Loucy (cell line): ENCODE measurements at regions not wholly inside any gene's neighbourhood (a gene's known extent, or its start where the extent isn't known, plus 50 kb on each side); places are given as distances from the start of the nearest gene placed in this dataset.

Source experiments
- H2AFZ ChIP-seq: fragments of 200-600 bp; sonication (generic); 2 replicates; pipeline ENCODE4 v1.6.0; 2016; ENCODE audit warnings: antibody characterized with exemption, mild to moderate bottlenecking, low read length, moderate library complexity
- H3F3A ChIP-seq: fragments of 200-600 bp; 2 replicates; pipeline ENCODE4 v1.6.0; 2016; ENCODE audit warnings: antibody characterized with exemption, low read depth, mild to moderate bottlenecking
- H3K27me3 ChIP-seq: fragments of 200-600 bp; sonication (generic); 2 replicates; pipeline ENCODE4 v1.6.1; 2014; ENCODE audit warnings: low read length, mild to moderate bottlenecking; ENCODE audit not compliant: insufficient read depth, poor library complexity, severe bottlenecking
- H3K36me3 ChIP-seq: fragments of 200-600 bp; sonication (generic); 2 replicates; pipeline ENCODE4 v1.6.1; 2016; ENCODE audit warnings: low read length; ENCODE audit not compliant: insufficient read depth
- H3K4me1 ChIP-seq: fragments of 200-600 bp; sonication (generic); 2 replicates; pipeline ENCODE4 v1.5.1; 2014; ENCODE audit warnings: low read length, mild to moderate bottlenecking; ENCODE audit not compliant: insufficient read depth, poor library complexity, severe bottlenecking
- H3K4me2 ChIP-seq: fragments of 200-600 bp; sonication (generic); 2 replicates; pipeline ENCODE4 v1.6.0; 2014; ENCODE audit warnings: antibody characterized with exemption, low read length, low read depth, mild to moderate bottlenecking; ENCODE audit not compliant: poor library complexity, severe bottlenecking
- H3K4me3 ChIP-seq: fragments of 200-600 bp; sonication (generic); 2 replicates; pipeline ENCODE4 v1.5.1; 2014; ENCODE audit warnings: low read length, mild to moderate bottlenecking, mixed read lengths; ENCODE audit not compliant: poor library complexity, severe bottlenecking
- H3K79me2 ChIP-seq: fragments of 200-600 bp; sonication (generic); 2 replicates; pipeline ENCODE4 v1.6.1; 2014; ENCODE audit warnings: low read length; ENCODE audit not compliant: insufficient read depth
- H3K9ac ChIP-seq: fragments of 200-600 bp; sonication (generic); 2 replicates; pipeline ENCODE4 v1.6.0; 2014; ENCODE audit warnings: mild to moderate bottlenecking, low read depth, low read length, moderate library complexity; ENCODE audit not compliant: poor library complexity, severe bottlenecking
- H3K9me2 ChIP-seq: fragments of 200-600 bp; sonication (generic); replicated peaks from 2 replicates; pipeline ENCODE4 v1.6.1; 2016; ENCODE audit warnings: low read depth, low read length, mixed read lengths
- H3K9me3 ChIP-seq: fragments of 200-600 bp; sonication (generic); 2 replicates; pipeline ENCODE4 v1.6.1; 2014; ENCODE audit warnings: mild to moderate bottlenecking, antibody characterized with exemption, low read length, low read depth; ENCODE audit not compliant: insufficient read depth
- H4K20me1 ChIP-seq: fragments of 200-600 bp; sonication (generic); 2 replicates; pipeline ENCODE4 v1.6.0; 2014; ENCODE audit warnings: antibody characterized with exemption, low read length, mild to moderate bottlenecking; ENCODE audit not compliant: insufficient read depth, poor library complexity, severe bottlenecking
- CTCF ChIP-seq: fragments of 200-600 bp; sonication (generic); conservative IDR thresholded peaks from 2 replicates; pipeline ENCODE4 v1.5.1; 2014; ENCODE audit warnings: mild to moderate bottlenecking, antibody characterized with exemption, low read length
- EZH2phosphoT487 ChIP-seq: fragments of 200-600 bp; IDR thresholded peaks from 2 replicates; pipeline ENCODE4 v1.6.1; 2018; ENCODE audit warnings: antibody characterized with exemption, mild to moderate bottlenecking, moderate library complexity, borderline replicate concordance

- Histone ChIP-seq H3K9ac (no peak overlapping the region), H3K36me3 (no peaks in the 10 kb centered on the region), H3K27me3 (no peaks in the 10 kb centered on the region), H4K20me1 (no peaks in the 10 kb centered on the region), H3F3A (no peaks in the 10 kb centered on the region), H3K79me2 (no peaks in the 10 kb centered on the region), H3K4me2 (no peak overlapping the region), H3K4me3 (no peak overlapping the region), H2AFZ (no peak overlapping the region), H3K4me1 (no peaks in the 10 kb centered on the region), H3K9me2 (0 out of 2 replicates have a peak, but pooled peaks cover 5% of the 10 kb centered on the region), H3K9me3 (no peaks in the 10 kb centered on the region)
- no peak for TF ChIP-seq CTCF
- TF ChIP-seq EZH2phosphoT487: no peak
Measured at GRCh38 chr6:128696691-128697689, 176.6 kb upstream of the PTPRK start.

- Histone ChIP-seq H3K36me3 (no peaks in the 10 kb centered on the region), H3K27me3 (no peaks in the 10 kb centered on the region), H4K20me1 (no peaks in the 10 kb centered on the region), H3K4me1 (no peaks in the 10 kb centered on the region), H3K4me3 (no peak overlapping the region), H3K9ac (no peak overlapping the region), H3K4me2 (no peak overlapping the region), H3K9me3 (no peaks in the 10 kb centered on the region), H3F3A (no peaks in the 10 kb centered on the region), H3K9me2 (no peaks in the 10 kb centered on the region), H3K79me2 (no peaks in the 10 kb centered on the region), H2AFZ (peak overlapping the region; percentile 40)
- TF ChIP-seq EZH2phosphoT487 (no peak), CTCF (no peak)
Measured at GRCh38 chr6:128694303-128695009, 174.1 kb upstream of the PTPRK start.

- H4K20me1 ChIP-seq: no peaks in the 10 kb centered on the region
- H3F3A ChIP-seq: no peaks in the 10 kb centered on the region
- no peak overlapping the region for H3K4me2 ChIP-seq
- no peaks in the 10 kb centered on the region for H3K79me2 ChIP-seq
- no peaks in the 10 kb centered on the region for H3K36me3 ChIP-seq
- H3K9me3 ChIP-seq: no peaks in the 10 kb centered on the region
- no peak overlapping the region for H3K4me3 ChIP-seq
- TF ChIP-seq CTCF: no peak
- no peak overlapping the region for H2AFZ ChIP-seq
- H3K4me1 ChIP-seq: no peaks in the 10 kb centered on the region
- H3K9me2 ChIP-seq: no peaks in the 10 kb centered on the region
- H3K9ac ChIP-seq: no peak overlapping the region
- H3K27me3 ChIP-seq: no peaks in the 10 kb centered on the region
Measured at GRCh38 chr6:128690063-128690462, 169.7 kb upstream of the PTPRK start.
